NCI-H2081 (cell line): ENCODE measurements at regions not wholly inside any gene's neighbourhood (a gene's known extent, or its start where the extent isn't known, plus 50 kb on each side); places are given as distances from the start of the nearest gene placed in this dataset.

ENCODE experiments used
- DNase-seq, 2 experiments: peaks; one replicate each; lab custom pipeline; 2025; lab: John Stamatoyannopoulos, UW

- no peak for DNase-seq
Observed at GRCh38 chr6:23228439-23229024, 659.2 kb downstream of the HDGFL1 start.

GRCh38 chr6:23243854-23244253 lies 674.5 kb downstream of the HDGFL1 start:
- DNase-seq: no peak

GRCh38 chr6:23244300-23244699 lies 674.9 kb downstream of the HDGFL1 start:
- no peak for DNase-seq

- no peak for DNase-seq
Observed at GRCh38 chr6:23245572-23245971, 676.2 kb downstream of the HDGFL1 start.

- no peak for DNase-seq
Observed at GRCh38 chr6:23246896-23247295, 677.5 kb downstream of the HDGFL1 start.

GRCh38 chr6:23250556-23250955 lies 681.2 kb downstream of the HDGFL1 start:
- DNase-seq: no peak

- DNase-seq: no peak
Observed at GRCh38 chr6:23262864-23263263, 693.5 kb downstream of the HDGFL1 start.

GRCh38 chr6:23265270-23265669 lies 695.9 kb downstream of the HDGFL1 start:
- no peak for DNase-seq

GRCh38 chr6:23266536-23266935 lies 697.2 kb downstream of the HDGFL1 start:
- DNase-seq: no peak

- no peak for DNase-seq
Observed at GRCh38 chr6:23267651-23268050, 698.3 kb downstream of the HDGFL1 start.

GRCh38 chr6:23268348-23268747 lies 699.0 kb downstream of the HDGFL1 start:
- DNase-seq: no peak

GRCh38 chr6:23269436-23269835 lies 700.1 kb downstream of the HDGFL1 start:
- no peak for DNase-seq

- DNase-seq: no peak
Observed at GRCh38 chr6:23272536-23272935, 703.2 kb downstream of the HDGFL1 start.

- DNase-seq: no peak
Observed at GRCh38 chr6:23277521-23278179, 708.3 kb downstream of the HDGFL1 start.

- no peak for DNase-seq
Observed at GRCh38 chr6:23278180-23278532, 708.8 kb downstream of the HDGFL1 start.

- DNase-seq: no peak
Observed at GRCh38 chr6:23280437-23280836, 711.1 kb downstream of the HDGFL1 start.

- peak; percentile 17 to 61 for DNase-seq
Observed at GRCh38 chr6:23282252-23283021, 713.1 kb downstream of the HDGFL1 start.

- DNase-seq: no peak
Observed at GRCh38 chr6:23293653-23294052, 724.3 kb downstream of the HDGFL1 start.

GRCh38 chr6:23301556-23301955 lies 732.2 kb downstream of the HDGFL1 start:
- no peak for DNase-seq

GRCh38 chr6:23302514-23302913 lies 733.1 kb downstream of the HDGFL1 start:
- DNase-seq: no peak

GRCh38 chr6:23305325-23305943 lies 736.1 kb downstream of the HDGFL1 start:
- DNase-seq: no peak

- no peak for DNase-seq
Observed at GRCh38 chr6:23306251-23306950, 737.0 kb downstream of the HDGFL1 start.
